GM03348 (cell line): ENCODE measurements at regions not wholly inside any gene's neighbourhood (a gene's known extent, or its start where the extent isn't known, plus 50 kb on each side); places are given as distances from the start of the nearest gene placed in this dataset.
"Not testable (repeated sequence)": the region's sequence is repeated elsewhere in the genome, so short reads cannot be mapped to it uniquely, and the experiment has no call there.

Experiments
- DNase-seq: peaks from one replicate; pipeline ENCODE4 v3.0.0; 2012; ENCODE audit warnings: low spot score

DNA sequence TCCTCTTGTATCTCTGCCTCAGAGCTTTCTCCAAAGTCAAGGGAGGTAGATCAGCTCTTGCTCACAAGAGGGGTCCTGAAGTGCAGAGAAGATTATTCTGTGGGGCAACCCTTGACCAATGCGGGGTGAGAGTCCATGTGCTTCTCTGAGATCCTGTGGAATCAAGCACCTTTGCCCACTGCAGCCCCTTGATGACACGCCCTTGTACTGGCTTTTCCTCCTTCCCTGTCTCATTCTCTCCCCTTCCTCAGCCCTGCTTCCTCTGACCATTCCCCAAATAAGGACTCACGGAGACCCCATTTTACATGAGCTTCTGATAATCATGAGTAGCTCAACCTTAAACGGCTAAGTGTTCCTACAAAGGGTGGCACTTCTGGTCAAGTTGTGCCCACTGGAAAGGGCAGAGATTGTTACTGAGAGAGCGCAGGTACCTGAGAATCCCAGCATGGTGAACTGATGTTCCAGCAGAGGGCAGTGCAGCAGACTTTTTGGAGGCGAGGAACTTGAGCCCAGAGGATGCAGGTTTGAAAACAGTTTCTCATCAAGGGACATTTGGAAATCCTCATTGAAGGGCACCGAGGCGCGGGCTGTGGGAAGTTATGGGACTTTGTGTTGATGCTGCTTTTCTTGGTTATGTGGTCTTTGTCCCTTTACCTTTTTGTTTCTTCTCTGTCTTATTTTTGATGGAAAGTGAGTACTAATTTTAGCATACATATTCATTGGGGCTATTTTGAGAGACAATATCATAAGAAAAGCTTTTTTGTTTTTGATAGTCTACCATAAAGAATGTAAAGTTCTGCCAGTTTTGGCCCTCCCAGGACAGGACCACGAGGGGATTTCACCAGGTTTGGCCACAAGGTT lies 201.3 kb downstream of the RBM46 start:
- peak; percentile 76 for DNase-seq

DNA sequence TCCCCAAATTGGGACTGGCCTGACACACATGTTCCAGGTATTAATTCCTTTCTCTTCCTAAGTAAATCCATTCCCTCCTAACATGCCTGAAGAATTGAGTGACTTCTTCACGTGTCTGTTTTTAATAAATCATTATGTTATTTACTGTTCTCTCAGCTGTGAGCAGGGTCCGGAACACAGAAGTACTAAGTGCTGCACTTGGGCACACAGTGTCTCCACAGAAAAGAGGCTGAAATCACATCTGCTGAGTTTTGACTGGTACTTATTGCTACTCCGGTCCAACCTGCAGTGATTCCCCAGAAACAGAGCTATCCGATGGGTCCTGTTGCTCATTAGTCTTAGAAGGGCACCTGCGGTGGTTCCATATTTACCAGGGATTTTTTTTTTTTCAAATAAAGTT lies 202.6 kb downstream of the RBM46 start:
- no peak for DNase-seq

GRCh38 chr4:154984148-154984547 lies 203.1 kb downstream of the RBM46 start:
- no peak for DNase-seq

DNA sequence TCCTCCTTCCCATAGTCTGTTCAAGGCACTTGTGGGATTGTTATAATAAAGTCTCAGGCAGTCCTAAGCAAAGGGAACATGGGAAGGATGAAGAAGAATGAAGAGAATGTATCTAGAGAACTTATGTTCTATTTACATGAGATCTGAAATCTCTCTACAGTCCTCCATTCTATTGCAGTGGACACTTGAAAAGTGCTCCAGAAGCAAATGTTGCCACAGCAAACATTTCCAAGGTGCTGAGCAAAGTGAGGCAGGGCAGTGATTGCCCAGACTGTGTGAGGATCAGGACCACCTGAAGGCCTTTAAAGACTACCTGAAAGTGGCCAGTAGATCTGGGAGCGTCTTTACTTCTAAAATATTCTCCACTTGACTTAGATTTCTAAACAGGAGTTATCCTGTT lies 203.5 kb downstream of the RBM46 start:
- no peak for DNase-seq

DNA sequence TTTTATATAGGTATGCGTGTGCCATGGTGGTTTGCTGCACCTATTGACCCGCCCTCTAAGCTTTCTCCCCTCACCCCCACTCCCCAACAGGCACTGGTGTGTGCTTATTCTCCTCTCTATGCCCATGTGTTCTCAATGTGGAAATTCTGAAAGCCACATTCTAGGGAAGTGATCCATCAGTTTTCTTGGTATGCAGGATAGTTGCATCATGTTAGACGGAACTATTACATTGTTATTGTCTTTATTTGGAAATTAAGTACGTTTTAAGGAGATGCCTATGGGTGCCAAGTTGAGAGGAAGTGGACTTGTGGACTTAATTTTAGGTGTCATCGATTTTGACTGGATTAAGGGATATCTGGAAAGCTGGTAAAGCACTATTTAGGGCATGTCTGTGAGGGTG lies 204.6 kb downstream of the RBM46 start:
- DNase-seq: peak; percentile 36

- no peak for DNase-seq
Measured at GRCh38 chr4:154988511-154988910, 207.4 kb downstream of the RBM46 start.

- DNase-seq: no peak
Measured at GRCh38 chr4:154989511-154989910, 208.4 kb downstream of the RBM46 start.

- not testable (repeated sequence) for DNase-seq
Measured at GRCh38 chr4:154997866-154998265, 210.6 kb upstream of the NPY2R start.

GRCh38 chr4:154998284-154998683 lies 210.2 kb upstream of the NPY2R start:
- peak; percentile 37 for DNase-seq

DNA sequence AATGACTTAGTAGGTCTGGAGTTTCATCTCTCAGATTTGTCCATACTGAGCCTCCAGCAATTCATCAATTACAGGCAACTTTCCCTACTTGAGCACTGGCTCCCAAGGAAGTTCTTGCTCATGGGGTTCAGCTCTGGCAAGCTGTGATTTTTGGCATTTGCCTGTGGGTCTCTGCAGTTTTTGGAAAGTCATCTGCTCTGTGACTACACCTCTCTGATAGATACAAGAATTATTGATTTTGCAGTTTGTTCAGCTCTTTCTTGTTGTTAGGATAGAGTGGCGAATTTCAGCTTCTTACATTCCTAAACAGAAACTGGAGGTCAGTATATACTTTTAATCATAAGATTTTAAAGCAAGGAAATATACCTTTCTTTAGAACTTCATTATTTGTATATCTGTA lies 209.7 kb upstream of the NPY2R start:
- DNase-seq: no peak

DNA sequence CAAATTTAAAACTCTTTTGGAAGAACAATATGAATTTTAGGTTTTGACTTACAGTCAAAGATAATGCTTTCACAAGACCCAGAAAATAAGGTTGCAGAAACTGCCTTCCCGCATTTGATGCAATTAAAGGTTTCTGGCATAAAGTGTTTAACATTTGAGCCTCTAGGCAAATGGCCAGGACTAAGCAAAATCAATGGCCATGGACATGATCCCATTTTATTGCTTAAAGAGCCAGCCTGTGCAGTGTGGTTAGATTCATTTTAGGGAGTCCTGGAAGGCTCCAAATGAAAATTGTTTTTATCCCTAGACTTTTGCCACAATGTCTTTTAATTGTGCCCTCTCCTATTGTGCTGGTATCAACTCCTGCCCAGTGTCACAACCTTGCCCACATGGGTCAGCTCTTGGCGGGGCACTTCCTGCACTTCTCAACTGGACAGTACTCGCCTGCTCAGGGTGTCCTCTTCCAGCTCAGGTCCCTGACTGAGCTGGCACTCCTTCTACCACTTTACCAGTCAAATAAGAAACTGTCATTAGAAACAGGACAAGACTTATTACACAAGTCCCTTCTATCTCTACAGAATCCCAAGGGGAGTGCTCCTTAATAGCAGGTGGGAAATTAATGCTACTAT lies 208.4 kb upstream of the NPY2R start:
- DNase-seq: no peak

- no peak for DNase-seq
Measured at GRCh38 chr4:155001251-155001650, 207.2 kb upstream of the NPY2R start.

- peak; percentile 66 for DNase-seq
Measured at GRCh38 chr4:155005395-155006090, 202.9 kb upstream of the NPY2R start.

- no peak for DNase-seq
Measured at GRCh38 chr4:155007660-155008176, 200.7 kb upstream of the NPY2R start.

DNA sequence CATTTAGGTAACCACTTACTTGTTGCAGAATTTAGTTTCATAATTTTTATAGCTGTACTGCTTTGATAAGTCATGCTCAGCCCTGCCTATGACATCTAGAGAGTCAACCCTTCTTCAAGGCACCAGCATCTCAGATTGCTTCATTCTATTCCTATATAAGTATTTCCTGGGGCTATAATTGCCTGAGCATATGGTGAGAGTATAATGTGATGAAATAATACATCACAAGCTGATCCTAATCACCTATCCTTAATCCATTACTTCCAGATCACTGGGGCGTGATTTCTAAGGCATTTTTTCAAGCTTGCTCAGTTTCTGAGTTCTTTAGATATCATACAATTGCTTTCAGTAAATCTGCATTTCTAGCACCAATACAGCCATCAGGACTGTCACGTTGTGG lies 200.0 kb upstream of the NPY2R start:
- no peak for DNase-seq

- no peak for DNase-seq
Measured at GRCh38 chr4:155009288-155009687, 199.1 kb upstream of the NPY2R start.

- DNase-seq: no peak
Measured at GRCh38 chr4:155010376-155010775, 198.1 kb upstream of the NPY2R start.

DNA sequence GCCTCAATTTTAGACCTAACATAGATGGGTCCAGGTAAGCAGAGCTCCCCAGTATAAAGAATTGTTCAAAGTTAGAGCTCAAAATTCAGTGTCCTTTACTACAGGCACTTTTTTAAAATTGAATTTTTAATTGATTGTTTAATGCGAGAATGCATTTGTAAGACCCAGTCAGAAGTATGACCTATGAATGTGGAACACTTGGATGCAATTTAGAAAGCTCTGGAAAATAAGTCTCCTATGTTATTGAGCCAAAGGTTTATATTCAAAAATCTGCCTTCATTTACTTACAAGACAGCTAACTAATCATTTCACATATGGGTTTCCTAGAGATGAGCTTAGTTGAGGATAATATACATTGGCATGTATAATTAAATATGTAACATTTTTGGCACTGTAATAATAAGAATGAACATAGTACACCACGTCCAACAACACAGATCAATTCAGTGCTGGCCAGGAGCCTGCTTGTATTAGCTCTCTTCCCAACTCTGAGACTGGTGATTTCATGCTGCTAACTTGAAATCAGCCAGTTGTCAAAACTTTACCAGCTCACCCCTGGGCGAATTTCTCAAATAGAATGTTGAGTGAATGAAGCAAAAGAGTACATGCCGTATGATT lies 197.2 kb upstream of the NPY2R start:
- DNase-seq: no peak

- DNase-seq: no peak
Measured at GRCh38 chr4:155012469-155012868, 196.0 kb upstream of the NPY2R start.

- no peak for DNase-seq
Measured at GRCh38 chr4:155017426-155017825, 191.0 kb upstream of the NPY2R start.

- no peak for DNase-seq
Measured at GRCh38 chr4:155025762-155026457, 182.5 kb upstream of the NPY2R start.

DNA sequence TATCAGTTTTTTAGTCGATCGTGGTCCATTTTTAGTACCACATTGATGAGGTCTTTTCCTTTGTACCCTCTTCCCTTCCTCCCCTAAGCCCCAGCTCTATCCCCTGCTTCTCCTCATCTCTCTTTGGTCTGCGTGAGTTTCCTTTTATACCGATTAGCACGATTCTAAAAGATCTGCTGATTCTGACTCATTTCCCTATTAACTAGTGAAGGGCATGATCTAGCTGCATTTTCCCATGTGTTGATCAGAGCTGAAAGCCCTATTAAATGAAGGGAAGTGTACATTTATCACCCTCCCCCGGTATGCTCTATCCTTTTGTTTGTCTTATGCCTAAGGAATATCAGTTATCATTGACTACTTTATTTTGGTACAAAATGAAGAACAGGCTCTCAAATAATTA lies 181.7 kb upstream of the NPY2R start:
- DNase-seq: no peak
